ENCODE measurements at regions not wholly inside any gene's neighbourhood (a gene's known extent, or its start where the extent isn't known, plus 50 kb on each side); places are given as distances from the start of the nearest gene placed in this dataset.

GRCh38 chr7:80362677-80363076, 149.2 kb downstream of the GNAT3 start:
- CTCF ChIA-PET (ENCODE audit: unreplicated experiment), result no interaction called here
- DNase-seq (ENCODE audit: low spot score), result no peak
- Histone ChIP-seq H3K36me3 (ENCODE audit: insufficient read depth, low read length) (no peaks in the 10 kb centered on the region), H3K4me3 (ENCODE audit: low read depth, low read length, poor library complexity, severe bottlenecking) (no peak overlapping the region), H3K4me2 (ENCODE audit: low read length) (no peak overlapping the region), H3K9me3 (ENCODE audit: low read length) (peaks cover 7% of the 10 kb centered on the region; the same call in 1 of the 2 replicates), H2AFZ (ENCODE audit: low read length) (no peak overlapping the region), H4K20me1 (ENCODE audit: insufficient read depth, low read length) (no peaks in the 10 kb centered on the region), H3K27ac (ENCODE audit: low read depth, low read length, poor library complexity, severe bottlenecking) (no peak overlapping the region), H3K79me2 (ENCODE audit: insufficient read depth, low read depth, low read length) (no peaks in the 10 kb centered on the region), H3K4me1 (ENCODE audit: insufficient read depth, low read length, poor library complexity, severe bottlenecking) (no peaks in the 10 kb centered on the region), H3K9me2 (ENCODE audit: insufficient read depth, low read length) (no peaks in the 10 kb centered on the region)
- POLR2A ChIA-PET, result no interaction called here
- TF ChIP-seq CTCF (conservative IDR thresholded peaks at IDR 0.05; ENCODE audit: low read length) (no peak), EZH2phosphoT487 (IDR thresholded peaks at IDR 0.05; ENCODE audit: borderline replicate concordance, low read depth, low read length) (no peak)
- no TSS peak for BruUV-seq (replicated peaks)
- intact Hi-C loops (cut with micrococcal nuclease; ENCODE audit: unreplicated experiment), result no loop called here

GRCh38 chr7:80362010-80362618, 149.8 kb downstream of the GNAT3 start:
- no peak for DNase-seq (ENCODE audit: low spot score)
- Histone ChIP-seq H3K9me2 (ENCODE audit: insufficient read depth, low read length) (no peaks in the 10 kb centered on the region), H3K9me3 (ENCODE audit: low read length) (peaks cover 7% of the 10 kb centered on the region; the same call in 1 of the 2 replicates), H2AFZ (ENCODE audit: low read length) (no peak overlapping the region), H3K4me2 (ENCODE audit: low read length) (no peak overlapping the region), H3K27ac (ENCODE audit: low read depth, low read length, poor library complexity, severe bottlenecking) (no peak overlapping the region), H4K20me1 (ENCODE audit: insufficient read depth, low read length) (no peaks in the 10 kb centered on the region), H3K4me3 (ENCODE audit: low read depth, low read length, poor library complexity, severe bottlenecking) (no peak overlapping the region), H3K36me3 (ENCODE audit: insufficient read depth, low read length) (no peaks in the 10 kb centered on the region), H3K4me1 (ENCODE audit: insufficient read depth, low read length, poor library complexity, severe bottlenecking) (no peaks in the 10 kb centered on the region), H3K79me2 (ENCODE audit: insufficient read depth, low read depth, low read length) (no peaks in the 10 kb centered on the region)
- no TSS peak for BruUV-seq (replicated peaks)
- ChIA-PET CTCF (ENCODE audit: unreplicated experiment) (no interaction called here), POLR2A (no interaction called here)
- TF ChIP-seq EZH2phosphoT487 (IDR thresholded peaks at IDR 0.05; ENCODE audit: borderline replicate concordance, low read depth, low read length), result no peak
- TF ChIP-seq CTCF (conservative IDR thresholded peaks at IDR 0.05; ENCODE audit: low read length), result no peak
- intact Hi-C loops (cut with micrococcal nuclease; ENCODE audit: unreplicated experiment), result no loop called here

GRCh38 chr7:80359476-80359875, 152.4 kb downstream of the GNAT3 start:
- no TSS peak for BruUV-seq (replicated peaks)
- no peak overlapping the region for H3K4me3 ChIP-seq (ENCODE audit: low read depth, low read length, poor library complexity, severe bottlenecking)
- H3K9me3 ChIP-seq (ENCODE audit: low read length), result no peaks in the 10 kb centered on the region
- H4K20me1 ChIP-seq (ENCODE audit: insufficient read depth, low read length), result no peaks in the 10 kb centered on the region
- H3K27ac ChIP-seq (ENCODE audit: low read depth, low read length, poor library complexity, severe bottlenecking), result no peak overlapping the region
- CTCF ChIA-PET (ENCODE audit: unreplicated experiment), result no interaction called here
- no peaks in the 10 kb centered on the region for H3K79me2 ChIP-seq (ENCODE audit: insufficient read depth, low read depth, low read length)
- no peaks in the 10 kb centered on the region for H3K9me2 ChIP-seq (ENCODE audit: insufficient read depth, low read length)
- no peaks in the 10 kb centered on the region for H3K4me1 ChIP-seq (ENCODE audit: insufficient read depth, low read length, poor library complexity, severe bottlenecking)
- POLR2A ChIA-PET, result interaction anchor here (0.6 to 0.8 kb wide), 2 partner anchors 29 to 116 kb away, joined by 3 read pairs; no protein-coding TSS in a partner anchor
- TF ChIP-seq EZH2phosphoT487 (IDR thresholded peaks at IDR 0.05; ENCODE audit: borderline replicate concordance, low read depth, low read length) (no peak), CTCF (conservative IDR thresholded peaks at IDR 0.05; ENCODE audit: low read length) (no peak)
- H3K36me3 ChIP-seq (ENCODE audit: insufficient read depth, low read length), result no peaks in the 10 kb centered on the region
- intact Hi-C loops (cut with micrococcal nuclease; ENCODE audit: unreplicated experiment), result no loop called here
- DNase-seq (ENCODE audit: low spot score), result no peak
- no peak overlapping the region for H2AFZ ChIP-seq (ENCODE audit: low read length)
- H3K4me2 ChIP-seq (ENCODE audit: low read length), result no peak overlapping the region

Measured in OCI-LY7 (cell line).